ENCODE measurements at regions not wholly inside any gene's neighbourhood (a gene's known extent, or its start where the extent isn't known, plus 50 kb on each side); places are given as distances from the start of the nearest gene placed in this dataset.

DNA sequence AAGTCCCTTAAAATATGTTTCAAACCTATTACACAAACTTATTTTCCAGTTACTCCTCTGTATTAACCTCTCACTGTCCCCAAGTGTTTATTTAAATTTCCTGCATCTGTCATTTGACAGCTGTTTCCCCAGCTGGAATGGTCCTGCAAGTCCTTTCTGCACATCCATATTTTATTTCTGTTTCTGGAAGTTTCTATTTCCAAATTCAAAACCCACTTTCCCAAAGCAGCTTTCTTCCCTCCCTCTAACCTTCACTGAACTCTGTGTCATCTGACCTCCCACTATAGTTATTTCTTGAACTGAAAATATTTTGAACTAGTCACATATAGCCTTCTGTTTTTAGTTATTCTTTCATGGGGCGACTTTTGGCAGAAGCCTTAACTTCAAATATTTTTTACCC, 459.4 kb upstream of the MC4R start:
- WGBS (ENCODE audit: extremely low coverage, insufficient read length, low lambda C conversion rate), result no CpG with 5 or more reads among the region's 1 CpG
- no peak overlapping the region for H4K5ac ChIP-seq (ENCODE audit: insufficient read length, low read depth, low read length)

More for the DNA sequence above, 459.4 kb upstream of the MC4R start:
- no peaks in the 10 kb centered on the region for H3K9me3 ChIP-seq (ENCODE audit: control insufficient read depth, low read depth, low read length)
- no peak overlapping the region for H3K23ac ChIP-seq (ENCODE audit: insufficient read length, low read depth, low read length)
- no peak overlapping the region for H3K56ac ChIP-seq (ENCODE audit: insufficient read length, low read depth, low read length)
- H4K91ac ChIP-seq (ENCODE audit: insufficient read length, low read depth, low read length), result no peak overlapping the region
- H3K9ac ChIP-seq (ENCODE audit: extremely low read depth, insufficient read length, low read length), result no peak overlapping the region
- no peaks in the 10 kb centered on the region for H3K27me3 ChIP-seq (ENCODE audit: insufficient read depth, low read length)
- H3K4me1 Mint-ChIP-seq, result no peaks in the 10 kb centered on the region
- no peaks in the 10 kb centered on the region for H4K20me1 ChIP-seq (ENCODE audit: control insufficient read depth, insufficient read depth, insufficient read length)
- TF ChIP-seq, protein P1, sequence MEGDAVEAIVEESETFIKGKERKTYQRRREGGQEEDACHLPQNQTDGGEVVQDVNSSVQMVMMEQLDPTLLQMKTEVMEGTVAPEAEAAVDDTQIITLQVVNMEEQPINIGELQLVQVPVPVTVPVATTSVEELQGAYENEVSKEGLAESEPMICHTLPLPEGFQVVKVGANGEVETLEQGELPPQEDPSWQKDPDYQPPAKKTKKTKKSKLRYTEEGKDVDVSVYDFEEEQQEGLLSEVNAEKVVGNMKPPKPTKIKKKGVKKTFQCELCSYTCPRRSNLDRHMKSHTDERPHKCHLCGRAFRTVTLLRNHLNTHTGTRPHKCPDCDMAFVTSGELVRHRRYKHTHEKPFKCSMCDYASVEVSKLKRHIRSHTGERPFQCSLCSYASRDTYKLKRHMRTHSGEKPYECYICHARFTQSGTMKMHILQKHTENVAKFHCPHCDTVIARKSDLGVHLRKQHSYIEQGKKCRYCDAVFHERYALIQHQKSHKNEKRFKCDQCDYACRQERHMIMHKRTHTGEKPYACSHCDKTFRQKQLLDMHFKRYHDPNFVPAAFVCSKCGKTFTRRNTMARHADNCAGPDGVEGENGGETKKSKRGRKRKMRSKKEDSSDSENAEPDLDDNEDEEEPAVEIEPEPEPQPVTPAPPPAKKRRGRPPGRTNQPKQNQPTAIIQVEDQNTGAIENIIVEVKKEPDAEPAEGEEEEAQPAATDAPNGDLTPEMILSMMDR (conservative IDR thresholded peaks at IDR 0.05), result no peak
- H2AK5ac ChIP-seq (ENCODE audit: insufficient read length, low read length), result no peak overlapping the region
- no peak overlapping the region for H2BK5ac ChIP-seq (ENCODE audit: insufficient read length, low read length)
- DNase-seq, result no peak
- no peaks in the 10 kb centered on the region for H3K23me2 ChIP-seq (ENCODE audit: insufficient read length, low read depth, low read length, poor library complexity, severe bottlenecking)
- no peaks in the 10 kb centered on the region for H3K9me3 Mint-ChIP-seq
- H2BK15ac ChIP-seq (ENCODE audit: low read depth, low read length), result no peak overlapping the region
- no peak overlapping the region for H2BK20ac ChIP-seq (ENCODE audit: low read depth, low read length, poor library complexity, severe bottlenecking)
- H3T11ph ChIP-seq (ENCODE audit: low read length), result no peak overlapping the region
- H3K27ac Mint-ChIP-seq, result no peak overlapping the region
- peaks cover 2% of the 10 kb centered on the region; the same call in 1 of the 2 replicates for H3K27me3 Mint-ChIP-seq (ENCODE audit: low read depth)
- H3K18ac ChIP-seq (ENCODE audit: insufficient read length, low read depth, low read length), result no peak overlapping the region
- H2AFZ ChIP-seq (ENCODE audit: low read length), result no peak overlapping the region
- no peak overlapping the region for H2BK12ac ChIP-seq (ENCODE audit: insufficient read length, low read depth, low read length)
- no peaks in the 10 kb centered on the region for H3K79me2 ChIP-seq (ENCODE audit: insufficient read depth, low read length)
- H4K8ac ChIP-seq (replicated peaks; ENCODE audit: insufficient read length, low read depth, low read length), result no peak overlapping the region
- H3K27ac ChIP-seq (ENCODE audit: insufficient read length, low read depth, low read length), result no peak overlapping the region
- H3K36me3 Mint-ChIP-seq (ENCODE audit: insufficient read depth in 1 of 3, low read depth in 3 of 3), result no peaks in the 10 kb centered on the region
- no peaks in the 10 kb centered on the region for H3K4me1 ChIP-seq (ENCODE audit: insufficient read depth, low read length)
- H3K4me2 ChIP-seq (ENCODE audit: insufficient read depth, insufficient read length, low read length), result no peak overlapping the region
- no peaks in the 10 kb centered on the region for H3K79me1 ChIP-seq (ENCODE audit: insufficient read depth, low read depth, low read length, poor library complexity, severe bottlenecking)
- no peak overlapping the region for H3K4me3 Mint-ChIP-seq
- H3K14ac ChIP-seq (ENCODE audit: insufficient read depth, low read length), result no peak overlapping the region
- H2BK120ac ChIP-seq (ENCODE audit: low read depth, low read length, poor library complexity, severe bottlenecking), result no peak overlapping the region
- H3K4ac ChIP-seq (ENCODE audit: low read depth, low read length), result no peak overlapping the region
